ENCODE measurements at regions not wholly inside any gene's neighbourhood (a gene's known extent, or its start where the extent isn't known, plus 50 kb on each side); places are given as distances from the start of the nearest gene placed in this dataset.

DNA sequence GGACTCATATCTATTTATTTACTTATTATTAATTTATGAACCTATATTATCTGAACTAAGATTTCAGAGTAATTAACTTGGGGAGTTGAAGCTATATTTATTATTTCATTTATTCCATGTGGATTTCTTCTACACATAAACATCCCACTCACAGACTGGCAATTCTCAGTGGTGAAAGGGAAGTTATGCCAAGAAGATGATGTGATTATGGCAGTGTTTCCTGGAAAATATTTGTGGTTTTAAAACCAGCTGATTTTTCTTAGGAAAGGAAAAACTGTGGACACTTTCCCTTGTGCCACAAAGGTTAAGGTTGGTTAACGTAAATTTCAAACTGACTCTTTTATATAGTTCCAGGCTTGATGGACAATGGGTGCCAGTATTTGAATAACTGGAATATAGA, 513.1 kb downstream of the SLITRK6 start:
- no peak for DNase-seq (ENCODE audit: low spot score)

DNA sequence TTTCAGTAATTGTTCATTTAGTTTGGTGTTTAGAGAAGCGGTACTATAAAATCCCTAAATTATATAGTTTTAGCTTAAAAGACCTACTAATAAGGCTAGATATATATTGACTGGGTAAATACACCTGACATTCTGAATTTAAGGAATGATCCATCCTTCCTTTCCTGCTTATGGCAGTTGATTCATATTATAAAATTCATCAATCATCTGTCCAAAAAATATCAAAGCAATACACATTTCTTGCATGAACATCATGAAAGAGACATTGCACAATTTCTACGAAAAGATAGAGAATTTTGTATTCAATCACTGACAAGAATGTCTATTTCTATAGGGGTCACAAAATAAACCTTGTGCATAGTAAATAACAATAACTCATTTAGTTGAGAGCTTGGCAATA, 514.9 kb downstream of the SLITRK6 start:
- no peak for DNase-seq (ENCODE audit: low spot score)

DNA sequence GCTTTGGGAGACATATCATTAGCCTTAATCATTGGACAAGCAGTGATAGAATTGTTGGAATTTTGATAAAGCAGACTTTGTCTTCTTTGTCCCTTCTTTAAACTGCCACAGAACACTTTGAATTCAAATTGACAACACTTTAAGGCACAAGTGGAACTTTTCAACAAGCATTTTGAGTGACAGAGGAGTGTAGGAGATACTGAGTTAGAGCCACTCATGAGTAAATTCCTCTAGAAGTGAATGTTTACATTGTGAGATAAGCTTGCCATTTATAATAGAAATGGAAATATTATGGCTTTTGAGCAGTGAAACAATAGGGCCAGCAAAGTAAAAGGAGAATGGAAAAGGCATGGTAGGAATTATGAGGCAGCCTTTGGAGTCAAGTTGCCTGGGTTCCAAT, 515.8 kb downstream of the SLITRK6 start:
- no peak for DNase-seq (ENCODE audit: low spot score)

DNA sequence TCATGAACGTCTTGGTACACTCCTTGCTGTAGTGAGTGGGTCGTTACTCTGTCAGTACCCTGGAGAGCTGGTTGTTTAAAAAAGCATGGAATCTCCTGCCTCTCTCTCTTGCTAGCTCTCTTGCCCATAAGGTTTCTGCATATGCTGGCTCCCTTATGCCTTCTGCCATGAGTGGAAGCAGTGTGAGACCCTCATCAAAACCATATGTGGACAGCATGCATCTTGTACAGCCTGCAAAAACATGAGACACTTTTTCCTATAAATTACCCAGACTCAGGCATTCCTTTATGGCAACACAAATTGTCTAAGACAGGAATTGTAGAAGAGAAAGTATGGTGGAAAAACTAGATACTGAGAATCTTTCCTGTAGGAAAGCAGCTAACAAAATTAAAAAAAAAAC, 516.3 kb downstream of the SLITRK6 start:
- no peak for DNase-seq (ENCODE audit: low spot score)

DNA sequence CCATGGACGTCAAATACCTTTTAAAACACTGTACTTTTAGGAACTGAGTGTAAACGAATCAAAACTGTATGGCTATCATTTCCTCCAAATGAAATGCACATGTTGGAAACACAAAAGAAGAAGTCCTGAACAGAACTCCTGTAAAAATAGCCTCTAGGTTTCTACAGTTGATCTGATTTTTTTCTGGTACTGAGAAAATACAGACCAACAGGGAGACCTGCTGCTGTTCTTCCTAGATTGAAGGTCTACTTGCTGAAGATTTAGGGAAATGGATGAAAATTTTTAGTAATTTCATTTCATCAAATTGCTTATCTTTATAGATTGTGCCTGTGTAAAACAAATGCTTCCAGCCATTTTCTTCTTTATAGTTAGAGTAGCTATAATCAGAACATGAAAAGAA, 520.4 kb downstream of the SLITRK6 start:
- no peak for DNase-seq (ENCODE audit: low spot score)

DNA sequence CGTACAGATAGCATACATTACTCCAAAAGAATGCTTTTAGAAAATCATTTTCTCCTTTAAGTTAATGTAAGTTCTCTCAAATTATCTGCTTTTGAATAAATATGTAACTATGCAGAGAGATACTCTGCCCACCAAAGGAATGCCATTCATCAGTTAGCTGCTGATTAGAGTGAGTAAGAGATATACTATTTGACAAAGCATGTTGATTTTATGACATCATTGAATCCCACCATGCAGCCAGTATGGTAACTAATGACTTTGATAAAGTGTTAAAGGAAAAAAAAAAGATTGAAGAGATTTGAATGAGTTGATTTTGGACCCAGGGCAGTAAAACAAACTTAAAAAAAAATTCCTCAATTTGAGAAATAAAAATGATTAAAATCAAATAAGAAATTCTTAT, 521.5 kb downstream of the SLITRK6 start:
- no peak for DNase-seq (ENCODE audit: low spot score)

DNA sequence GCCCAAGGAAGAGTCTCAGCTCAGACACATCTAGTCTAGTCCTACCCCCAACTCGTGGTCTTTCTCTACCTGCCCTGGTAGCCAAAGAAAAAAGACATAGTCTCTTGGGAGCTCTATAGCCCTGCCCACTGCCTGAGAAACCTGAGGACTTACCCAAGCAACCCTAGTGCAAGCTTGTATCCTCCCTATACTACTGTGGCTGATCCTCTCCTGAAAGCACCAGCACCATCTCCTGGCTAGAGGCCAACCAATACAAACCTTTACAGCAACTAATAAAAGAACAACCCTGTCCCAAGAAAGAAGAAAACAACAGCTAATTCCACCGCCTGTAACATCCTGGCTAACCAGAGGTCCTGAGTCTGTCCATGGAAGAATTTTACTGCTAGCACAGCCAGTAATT, 532.4 kb downstream of the SLITRK6 start:
- no peak for DNase-seq (ENCODE audit: low spot score)

DNA sequence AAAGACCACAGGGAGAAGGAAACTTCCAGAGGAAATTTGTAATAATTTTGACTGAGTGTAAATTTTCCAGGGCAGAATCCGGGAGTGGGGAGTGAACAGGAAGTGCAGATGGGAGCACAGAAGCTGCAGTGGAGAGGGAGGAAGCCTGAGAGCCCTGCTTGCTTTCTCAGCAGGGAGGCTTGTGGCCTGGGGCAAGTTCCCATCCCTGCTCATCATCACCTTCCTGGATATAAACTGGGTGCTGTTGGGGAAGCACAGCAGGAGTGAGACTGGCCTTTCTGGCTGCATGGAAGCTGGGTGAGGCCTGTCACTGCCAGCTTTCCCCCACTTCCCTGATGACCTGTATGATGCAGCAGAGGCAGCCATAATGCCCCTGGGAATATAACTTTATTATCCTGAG, 532.9 kb downstream of the SLITRK6 start:
- no peak for DNase-seq (ENCODE audit: low spot score)

DNA sequence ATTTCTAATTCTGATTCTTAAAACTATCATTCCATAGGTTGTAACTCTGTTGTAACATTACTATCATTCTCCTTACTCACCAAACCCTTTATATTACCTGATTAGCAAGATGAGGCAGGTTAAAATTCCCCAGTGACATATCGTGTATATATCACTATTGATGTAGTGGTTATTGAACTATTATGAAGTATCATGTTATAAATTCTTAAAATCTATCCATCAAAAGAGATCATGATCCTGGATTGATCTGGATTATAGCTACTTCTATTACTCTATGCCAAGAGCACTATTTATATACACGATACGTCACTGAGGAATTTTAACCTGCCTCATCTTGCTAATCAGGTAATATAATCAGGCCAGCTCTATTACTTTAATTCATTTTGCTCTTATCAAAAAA, 533.9 kb downstream of the SLITRK6 start:
- DNase-seq (ENCODE audit: low spot score): no peak

DNA sequence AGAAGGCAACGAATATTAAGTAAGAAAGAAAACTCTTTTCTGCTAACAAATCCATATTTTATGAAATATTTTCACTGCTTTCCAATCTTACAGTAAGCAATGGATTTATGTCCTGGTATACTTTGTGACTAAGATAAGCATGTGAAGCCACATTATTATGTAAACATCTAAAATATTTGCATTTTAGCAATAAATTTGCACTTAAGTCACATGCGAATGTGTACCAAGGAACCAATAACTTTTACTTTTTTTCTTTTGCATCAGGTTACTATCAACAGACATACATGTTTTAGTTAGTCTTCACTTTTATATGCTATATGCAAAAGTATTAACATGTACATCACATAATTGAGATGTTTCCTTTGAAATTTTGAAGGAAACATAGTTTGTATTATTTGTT, 536.7 kb downstream of the SLITRK6 start:
- no peak for DNase-seq (ENCODE audit: low spot score)

DNA sequence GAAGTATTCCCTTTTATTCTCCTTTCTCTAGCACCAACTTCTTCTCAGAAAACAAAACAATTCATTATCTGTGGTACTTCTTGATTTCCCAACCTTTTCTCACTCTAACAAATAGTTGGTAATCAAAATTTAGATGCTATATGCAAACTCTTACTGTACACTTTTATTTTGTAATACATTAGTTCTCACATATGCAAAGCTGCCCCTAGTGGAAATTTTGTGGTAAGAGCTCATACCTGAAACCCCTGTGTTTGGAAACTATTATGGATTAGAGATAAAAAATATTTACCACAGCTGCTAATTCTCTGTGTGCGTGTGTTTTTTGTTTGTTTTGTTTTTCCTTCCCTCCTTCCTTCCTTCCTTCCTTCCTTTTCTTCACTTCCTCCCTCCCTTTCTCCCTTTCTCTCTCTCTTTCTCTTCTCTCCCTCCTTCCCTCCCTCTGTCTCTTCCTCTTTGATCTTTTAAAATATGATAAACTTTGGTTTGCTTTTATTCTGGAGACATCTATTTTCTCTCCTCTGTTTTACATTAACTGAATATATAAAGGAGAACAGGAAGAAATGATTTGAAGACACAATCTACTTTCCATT, 537.4 kb downstream of the SLITRK6 start:
- DNase-seq (ENCODE audit: low spot score): no peak

DNA sequence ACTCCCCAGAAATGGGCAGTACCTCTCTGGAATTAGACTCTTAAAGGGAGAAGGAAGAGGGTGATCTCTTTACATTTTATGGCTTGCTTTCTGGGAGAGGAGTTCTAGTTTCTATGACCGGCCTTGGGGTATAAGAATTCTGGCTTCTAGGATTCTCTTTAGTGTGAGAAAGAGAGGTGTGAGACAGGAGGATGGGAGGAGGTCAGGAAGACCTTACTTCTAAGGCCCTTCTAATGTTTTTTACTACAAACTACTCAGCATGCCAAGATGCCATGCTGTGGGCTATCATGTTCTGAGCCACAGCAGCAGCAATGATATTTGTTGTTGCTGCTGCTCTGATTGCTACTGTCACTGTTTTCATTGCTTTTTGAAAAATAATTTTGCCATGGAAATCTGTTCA, 538.3 kb downstream of the SLITRK6 start:
- DNase-seq (ENCODE audit: low spot score): no peak

DNA sequence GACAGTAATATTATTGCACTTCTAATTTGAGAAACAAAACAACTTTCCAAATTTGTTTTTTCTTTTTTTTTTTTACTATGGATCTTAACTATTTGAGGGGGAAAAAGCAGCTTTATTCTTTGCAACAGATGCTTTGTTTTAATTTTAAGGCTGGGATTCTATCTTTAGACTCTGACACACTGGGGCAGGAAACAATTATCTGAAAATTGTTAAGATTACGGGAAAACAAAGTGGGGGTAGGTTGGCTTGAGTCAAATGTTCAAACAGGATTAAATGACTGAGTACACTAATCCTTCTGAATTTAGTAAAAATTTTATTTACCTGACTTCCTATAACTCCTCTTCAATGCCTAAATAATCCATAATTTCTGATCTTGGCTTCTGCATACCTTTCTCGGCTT, 543.2 kb downstream of the SLITRK6 start:
- no peak for DNase-seq (ENCODE audit: low spot score)

DNA sequence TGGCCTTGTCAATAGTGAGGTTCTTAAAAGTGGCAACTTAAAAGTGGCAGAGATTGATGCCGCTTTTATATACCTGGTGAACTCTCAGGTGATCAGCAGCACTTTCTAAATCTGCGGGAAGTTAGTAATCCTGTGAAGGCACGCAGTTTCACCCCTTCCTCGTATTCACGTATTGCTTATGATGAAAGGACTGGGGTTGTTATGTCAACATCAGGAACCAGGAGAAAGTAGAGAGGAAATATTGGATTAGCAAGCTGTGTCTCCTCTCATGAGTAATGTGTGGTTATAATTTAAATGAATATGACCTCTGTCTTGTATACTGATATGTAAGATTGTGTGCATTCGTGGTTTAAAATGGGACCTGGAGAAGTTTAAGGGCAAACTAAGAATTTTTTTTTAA, 544.6 kb downstream of the SLITRK6 start:
- no peak for DNase-seq (ENCODE audit: low spot score)

DNA sequence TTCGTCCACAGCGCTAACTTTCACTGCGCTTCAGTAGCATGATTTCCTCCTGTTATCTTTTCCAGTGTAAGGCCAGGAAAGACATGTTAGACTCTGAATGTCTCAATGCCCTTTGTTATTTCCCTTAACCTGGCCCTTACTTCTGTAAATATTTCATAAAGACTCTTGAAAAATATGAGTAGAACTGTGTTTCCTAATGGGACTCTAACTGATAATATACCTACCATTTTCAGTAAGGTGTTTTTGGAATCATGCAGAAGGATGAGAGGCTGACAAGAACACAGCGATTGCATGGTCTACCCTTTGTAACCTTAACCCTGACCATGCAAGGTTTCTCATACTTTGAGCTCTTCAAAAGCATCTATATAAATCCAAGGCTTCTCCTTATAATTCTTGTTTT, 550.1 kb downstream of the SLITRK6 start:
- no peak for DNase-seq (ENCODE audit: low spot score)

DNA sequence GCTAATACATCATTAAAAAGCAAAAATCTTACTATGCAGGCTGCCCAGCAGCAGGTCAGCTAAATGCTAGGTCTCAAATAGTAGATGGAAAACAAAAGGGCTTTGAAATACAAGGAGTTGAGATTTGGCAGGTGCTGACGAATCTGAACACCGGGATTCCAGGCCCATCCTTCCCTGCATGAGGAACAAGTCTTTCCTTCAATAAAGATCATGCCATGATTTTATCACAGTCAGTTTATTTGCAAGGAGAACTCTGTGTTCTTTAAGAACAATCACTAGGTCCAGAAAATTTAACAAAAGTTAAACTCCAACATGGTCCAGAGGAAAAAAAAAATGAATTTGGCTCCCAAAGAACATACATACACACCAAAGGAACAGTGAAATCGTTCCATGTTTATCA, 551.4 kb downstream of the SLITRK6 start:
- no peak for DNase-seq (ENCODE audit: low spot score)

DNA sequence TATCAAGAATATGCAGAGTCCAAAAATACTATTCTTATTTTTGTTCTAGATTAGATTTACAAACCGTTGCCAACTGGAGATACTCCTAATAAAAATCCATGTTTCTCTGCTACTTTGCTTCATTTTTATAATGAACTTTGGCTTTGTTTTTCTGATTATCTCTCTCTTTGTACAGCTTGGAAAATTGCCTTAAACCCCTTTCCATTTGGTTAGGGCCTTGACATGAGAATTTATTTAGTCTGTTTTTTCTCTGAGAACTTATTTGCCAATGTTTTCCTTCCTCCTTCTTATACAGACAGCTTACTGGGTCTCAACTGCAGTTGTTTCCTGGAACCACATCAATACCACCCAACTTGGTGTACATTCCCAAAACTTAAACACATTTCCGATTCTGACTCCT, 555.4 kb downstream of the SLITRK6 start:
- no peak for DNase-seq (ENCODE audit: low spot score)

DNA sequence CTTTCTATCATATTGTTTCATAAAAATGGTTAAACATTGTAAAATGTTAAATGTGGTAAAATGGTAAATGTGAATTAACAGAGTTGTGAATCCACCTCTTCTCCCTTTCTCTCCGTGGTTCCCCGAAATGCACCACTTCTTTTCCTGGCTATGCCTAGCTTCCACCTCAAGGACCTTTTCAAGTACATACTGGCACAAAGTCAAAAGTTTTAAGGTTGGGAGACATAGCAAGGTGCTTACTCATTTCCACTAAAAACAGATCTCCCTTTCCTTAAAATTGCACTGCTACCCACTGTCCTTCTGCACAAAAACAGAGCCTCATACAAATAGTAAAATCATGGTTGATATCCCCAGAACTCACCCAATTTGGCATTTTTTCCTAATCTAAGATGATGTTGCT, 558.2 kb downstream of the SLITRK6 start:
- no peak for DNase-seq (ENCODE audit: low spot score)

DNA sequence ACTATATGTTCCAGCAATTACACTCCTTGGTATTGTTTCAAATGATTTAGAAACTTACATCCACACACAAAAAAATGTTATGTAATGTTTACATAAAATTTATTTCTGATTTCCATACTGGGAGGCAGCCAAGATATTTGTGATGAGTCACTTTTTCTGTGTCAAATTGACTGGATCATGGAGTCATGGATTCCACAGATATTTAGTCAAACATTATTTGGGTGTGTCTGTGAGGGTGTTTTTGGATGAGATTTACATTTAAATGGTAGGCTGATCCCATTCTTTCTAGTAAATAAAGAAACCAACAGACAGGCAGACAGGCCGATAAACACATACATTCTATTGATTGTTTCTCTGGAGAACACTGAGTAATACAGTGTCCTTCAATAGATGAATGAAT, 562.8 kb downstream of the SLITRK6 start:
- no peak for DNase-seq (ENCODE audit: low spot score)

DNA sequence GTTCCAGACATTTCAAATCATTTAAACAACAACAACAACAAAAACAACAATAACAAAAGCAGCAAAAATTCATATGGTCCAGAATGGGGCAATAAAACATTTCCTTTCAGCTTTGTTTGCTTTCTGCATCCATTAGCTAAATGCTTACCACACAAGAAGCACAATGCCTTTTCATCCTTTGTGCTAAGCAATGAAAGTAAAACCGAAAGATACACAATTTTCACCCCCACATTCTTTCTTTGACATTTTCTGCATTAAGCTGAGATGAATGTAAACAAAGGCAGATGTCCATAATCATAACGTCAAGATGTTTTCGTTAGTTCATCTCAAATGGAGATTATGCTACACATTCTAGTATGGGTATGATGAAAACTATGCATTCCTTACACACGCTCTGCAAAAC, 568.5 kb downstream of the SLITRK6 start:
- no peak for DNase-seq (ENCODE audit: low spot score)

DNA sequence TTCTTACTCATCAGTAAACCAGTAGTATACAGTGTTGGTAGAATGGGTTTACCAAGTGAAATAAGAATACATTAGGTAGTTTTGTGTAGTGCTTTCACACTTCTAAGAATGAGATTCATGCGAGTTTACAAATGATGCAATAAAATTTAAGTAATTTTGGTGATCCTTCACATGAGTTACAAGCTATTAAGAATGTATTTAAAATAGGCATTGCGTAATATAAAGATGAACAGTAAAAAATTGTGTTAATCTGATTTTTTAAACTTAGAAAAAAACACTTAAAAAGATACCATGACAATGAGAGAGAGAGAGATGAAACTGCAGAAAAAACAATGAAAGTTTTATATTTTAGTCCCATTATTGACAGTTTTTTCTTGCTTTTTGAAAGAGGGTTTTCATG, 570.5 kb downstream of the SLITRK6 start:
- DNase-seq (ENCODE audit: low spot score): no peak

DNA sequence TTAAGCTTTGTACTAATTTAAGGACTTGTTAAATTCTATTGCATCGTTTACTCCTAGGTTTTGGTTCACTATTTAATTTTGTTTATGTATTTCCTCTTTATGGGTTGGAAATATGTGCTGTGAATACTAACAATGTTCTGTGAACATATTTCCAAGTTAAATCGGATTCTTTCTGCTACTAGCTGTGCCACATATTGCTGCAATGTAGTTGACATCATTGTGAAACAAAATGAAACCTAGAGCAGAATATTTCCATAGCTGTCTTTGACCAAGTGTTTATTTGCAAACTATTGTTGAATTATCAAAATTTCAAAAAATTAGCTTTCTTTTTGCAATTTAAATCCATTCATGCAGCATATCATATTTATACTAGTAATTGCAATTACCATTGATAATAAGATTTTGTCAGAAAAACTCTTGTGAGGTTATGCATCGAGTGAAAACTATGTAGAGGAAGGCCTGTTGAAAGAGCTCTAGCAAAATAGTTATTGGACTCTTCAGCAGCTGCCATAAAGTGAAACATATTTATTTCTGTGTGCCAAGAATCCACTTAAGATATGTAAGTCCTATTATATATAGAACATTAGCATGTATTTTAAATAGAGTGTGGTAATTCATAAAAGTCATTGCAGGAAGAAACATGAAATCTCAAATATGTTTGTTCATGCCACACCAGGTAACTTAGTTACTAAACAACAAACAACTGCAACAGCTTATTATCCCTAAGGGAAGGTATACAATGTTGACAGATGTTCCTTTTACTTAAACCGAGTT, 575.1 kb downstream of the SLITRK6 start:
- no peak for DNase-seq (ENCODE audit: low spot score)

DNA sequence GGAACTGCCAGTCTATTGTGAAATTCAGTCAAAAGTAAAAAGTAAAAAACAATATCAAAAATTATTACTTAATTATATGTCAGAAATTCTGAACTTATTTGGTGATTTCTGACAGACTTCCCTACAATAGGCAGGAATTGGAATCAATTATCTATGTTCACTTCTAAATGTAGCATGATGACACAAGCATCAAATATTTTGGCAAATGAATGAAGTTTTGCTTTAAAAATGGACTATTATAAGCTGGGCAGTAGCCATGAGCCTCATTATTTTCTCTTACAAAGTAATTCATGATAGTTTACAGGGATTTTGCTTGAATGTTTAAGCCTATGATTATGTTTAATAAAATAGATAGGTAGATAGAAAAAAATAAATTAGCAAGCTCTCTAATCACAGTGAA, 582.6 kb downstream of the SLITRK6 start:
- DNase-seq (ENCODE audit: low spot score): no peak

DNA sequence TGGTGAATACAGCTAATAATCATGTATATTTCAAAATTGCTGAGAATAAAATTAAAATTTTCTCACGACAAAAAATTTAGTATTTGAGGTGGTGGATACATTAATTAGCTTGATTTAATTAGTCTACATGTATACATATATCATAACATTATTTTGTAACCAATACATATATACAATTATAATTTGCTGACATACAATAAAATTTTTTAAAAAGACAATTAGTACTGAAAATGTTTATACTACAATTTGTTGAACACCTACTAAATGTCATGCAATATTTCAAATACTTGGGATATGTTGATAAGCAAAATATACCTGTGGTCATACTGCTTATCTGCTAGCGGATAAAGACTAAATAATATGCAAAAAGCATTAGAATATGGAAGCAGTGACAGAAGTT, 586.5 kb downstream of the SLITRK6 start:
- DNase-seq (ENCODE audit: low spot score): no peak

All from CD4-positive, alpha-beta T cell treated with Interleukin-2 at 100 ng/mL for 4 hours (primary cell).